AG04449 (cell line): ENCODE measurements at regions not wholly inside any gene's neighbourhood (a gene's known extent, or its start where the extent isn't known, plus 50 kb on each side); places are given as distances from the start of the nearest gene placed in this dataset.
"Not testable (repeated sequence)": the region's sequence is repeated elsewhere in the genome, so short reads cannot be mapped to it uniquely, and the experiment has no call there.

ENCODE experiments used
- CTCF ChIA-PET: fragments of 350-600 bp; formaldehyde crosslinking; extraction: SDS; loops from one replicate; lab custom pipeline; 2021; ENCODE audit warnings: antibody characterized with exemption; lab: Yijun Ruan, JAX
- POLR2A ChIA-PET: fragments of 400-600, 350-600 bp; formaldehyde crosslinking; extraction: SDS; loops from one replicate; lab custom pipeline; 2020; ENCODE audit warnings: antibody characterized with exemption, inconsistent platforms; lab: Yijun Ruan, JAX
- DNase-seq: peaks from one replicate; pipeline ENCODE4 v3.0.0-alpha.2; 2010; ENCODE audit warnings: low read depth, low spot score
- H3K4me3 ChIP-seq: 2 replicates; pipeline ENCODE4 v1.5.1; 2011; ENCODE audit warnings: low read depth, mild to moderate bottlenecking, control low read depth, low read length
- CTCF ChIP-seq: IDR thresholded peaks from one replicate; pipeline ENCODE4 v1.5.1; 2011; ENCODE audit warnings: mild to moderate bottlenecking, moderate library complexity, low read length, control low read depth, inconsistent platforms; ENCODE audit not compliant: insufficient read depth; ENCODE audit errors: missing control alignments

- TF ChIP-seq CTCF: no peak
- ChIA-PET CTCF (no interaction called here), POLR2A (no interaction called here)
- no peak overlapping the region for H3K4me3 ChIP-seq
- no peak for DNase-seq
Observed at GRCh38 chr15:96147267-96147666, 183.2 kb upstream of the NR2F2 start.

- no peak overlapping the region for H3K4me3 ChIP-seq
- no peak for TF ChIP-seq CTCF
- POLR2A ChIA-PET: no interaction called here
- CTCF ChIA-PET: interaction anchor here (1.0 kb wide), 1 partner anchor 179 kb away, joined by 3 read pairs; no protein-coding TSS in a partner anchor
- DNase-seq: no peak
Observed at GRCh38 chr15:96150254-96150653, 180.2 kb upstream of the NR2F2 start.

GRCh38 chr15:96151749-96152148 lies 178.8 kb upstream of the NR2F2 start:
- CTCF ChIA-PET, DNase-seq, POLR2A ChIA-PET, H3K4me3 ChIP-seq: not testable (repeated sequence)

GRCh38 chr15:96153929-96154328 lies 176.6 kb upstream of the NR2F2 start:
- CTCF ChIA-PET: no interaction called here
- POLR2A ChIA-PET: no interaction called here
- TF ChIP-seq CTCF: no peak

GRCh38 chr15:96158938-96159337 lies 171.6 kb upstream of the NR2F2 start:
- ChIA-PET POLR2A (interaction anchor here (0.7 kb wide), 1 partner anchor 1494 kb away, joined by 3 read pairs; no protein-coding TSS in a partner anchor), CTCF (no interaction called here)
- DNase-seq: no peak
- no peak overlapping the region for H3K4me3 ChIP-seq
- TF ChIP-seq CTCF: no peak

More at GRCh38 chr15:96153929-96154328, 176.6 kb upstream of the NR2F2 start:
- no peak overlapping the region for H3K4me3 ChIP-seq
- DNase-seq: no peak

- H3K4me3 ChIP-seq: no peak overlapping the region
- no peak for DNase-seq
- POLR2A ChIA-PET: no interaction called here
- no peak for TF ChIP-seq CTCF
- CTCF ChIA-PET: no interaction called here
Observed at GRCh38 chr15:96160269-96160668, 170.2 kb upstream of the NR2F2 start.

GRCh38 chr15:96160800-96161199 lies 169.7 kb upstream of the NR2F2 start:
- POLR2A ChIA-PET: no interaction called here
- H3K4me3 ChIP-seq: no peak overlapping the region
- no peak for TF ChIP-seq CTCF
- CTCF ChIA-PET: no interaction called here
- DNase-seq: no peak
